Embryonic facial prominence (tissue), 1 donor: ENCODE measurements at regions not wholly inside any gene's neighbourhood (a gene's known extent, or its start where the extent isn't known, plus 50 kb on each side); places are given as distances from the start of the nearest gene placed in this dataset.

Experiments used
- DNase-seq: peaks from one replicate; pipeline ENCODE4 v3.0.0-alpha.2; 2016; ENCODE audit errors: extremely low spot score

GRCh38 chr20:4600308-4601014, 85.8 kb upstream of the PRNP start:
- DNase-seq: no peak

- no peak for DNase-seq
These were observed 89.0 kb upstream of the PRNP start for GRCh38 chr20:4597215-4597614.

- DNase-seq: no peak
These were observed 93.1 kb upstream of the PRNP start for GRCh38 chr20:4593149-4593525.

- DNase-seq: no peak
These were observed 93.7 kb upstream of the PRNP start for GRCh38 chr20:4592316-4593148.

- no peak for DNase-seq
These were observed 94.3 kb upstream of the PRNP start for GRCh38 chr20:4591975-4592315.

GRCh38 chr20:4585758-4586157, 100.5 kb upstream of the PRNP start:
- no peak for DNase-seq

GRCh38 chr20:4585104-4585753, 101.0 kb upstream of the PRNP start:
- no peak for DNase-seq

GRCh38 chr20:4584510-4584909, 101.7 kb upstream of the PRNP start:
- no peak for DNase-seq

GRCh38 chr20:4581838-4582237, 104.4 kb upstream of the PRNP start:
- DNase-seq: no peak

GRCh38 chr20:4578375-4578774, 107.9 kb upstream of the PRNP start:
- no peak for DNase-seq

- no peak for DNase-seq
These were observed 111.9 kb upstream of the PRNP start for GRCh38 chr20:4574356-4574690.

- DNase-seq: no peak
These were observed 112.5 kb upstream of the PRNP start for GRCh38 chr20:4573564-4574355.

GRCh38 chr20:4571759-4572531, 114.3 kb upstream of the PRNP start:
- DNase-seq: no peak

GRCh38 chr20:4569865-4570264, 116.4 kb upstream of the PRNP start:
- DNase-seq: no peak

- DNase-seq: no peak
These were observed 117.2 kb upstream of the PRNP start for GRCh38 chr20:4569092-4569491.

- DNase-seq: no peak
These were observed 117.8 kb upstream of the PRNP start for GRCh38 chr20:4568361-4568959.

GRCh38 chr20:4567170-4567569, 119.1 kb upstream of the PRNP start:
- DNase-seq: no peak

GRCh38 chr20:4563534-4563933, 122.7 kb upstream of the PRNP start:
- peak; percentile 13 for DNase-seq

GRCh38 chr20:4563031-4563430, 123.2 kb upstream of the PRNP start:
- no peak for DNase-seq

GRCh38 chr20:4560667-4561066, 125.6 kb upstream of the PRNP start:
- DNase-seq: no peak

- no peak for DNase-seq
These were observed 126.3 kb upstream of the PRNP start for GRCh38 chr20:4559906-4560305.
